A549 (cell line): ENCODE measurements at regions not wholly inside any gene's neighbourhood (a gene's known extent, or its start where the extent isn't known, plus 50 kb on each side); places are given as distances from the start of the nearest gene placed in this dataset.

Source experiments
- ATAC-seq, 2 experiments: fragments of 200-7000 bp in 1 of 2; fragments of >200 bp in 1 of 2; cut with Nextera tagmentation in 1 of 2; cut with Tn5 transposase in 1 of 2; 3 replicates each; pipeline versions ENCODE4 v1.8.0 to v1.9.1; 2018 to 2020; ENCODE audit warnings: mild to moderate bottlenecking in 1 of 2, moderate library complexity in 1 of 2
- CTCF ChIA-PET: fragments of 300-600 bp; sonication (Branson Sonifier 250); formaldehyde crosslinking; extraction: SDS; loops from one replicate; lab custom pipeline; 2021; ENCODE audit warnings: antibody characterized with exemption, inconsistent platforms; lab: Yijun Ruan, JAX
- POLR2A ChIA-PET: fragments of 350-600 bp; formaldehyde crosslinking; extraction: SDS; loops from one replicate; lab custom pipeline; 2021; ENCODE audit warnings: antibody characterized with exemption, inconsistent platforms; lab: Yijun Ruan, JAX
- DNase-seq, 2 experiments: peaks; one replicate each; pipeline versions ENCODE4 v3.0.0 to v3.0.0-alpha.2; 2011 to 2016; ENCODE audit warnings: low read depth in 1 of 2, low spot score in 1 of 2
- FAIRE-seq: peaks from 2 replicates; lab custom pipeline; 2011; peaks lifted over from hg19 to GRCh38; lab: Jason Lieb, UNC
- H3K27ac ChIP-seq, 2 experiments: fragments of >200 bp; sonication (Bioruptor Twin); formaldehyde crosslinking; 3 replicates each; pipeline ENCODE4 v1.5.1; 2016 to 2017
- H3K4me1 ChIP-seq: fragments of >200 bp; sonication (Bioruptor Twin); formaldehyde crosslinking; 3 replicates; pipeline ENCODE4 v1.6.1; 2016
- H3K4me2 ChIP-seq: fragments of >200 bp; sonication (Bioruptor Twin); formaldehyde crosslinking; 3 replicates; pipeline ENCODE4 v1.6.1; 2016
- H3K4me3 ChIP-seq: fragments of >200 bp; sonication (Bioruptor Twin); formaldehyde crosslinking; 3 replicates; pipeline ENCODE4 v1.5.1; 2016
- H3K9me3 ChIP-seq: fragments of >200 bp; sonication (Bioruptor Twin); formaldehyde crosslinking; 3 replicates; pipeline ENCODE4 v1.6.1; 2016
- CEBPB ChIP-seq, 2 experiments: fragments of >200 bp in 1 of 2; sonication (Bioruptor Twin) in 1 of 2; formaldehyde crosslinking in 1 of 2; IDR thresholded peaks; 2 replicates each; pipeline ENCODE4 v1.6.1; 2012 to 2016
- CHD4 ChIP-seq: fragments of 200-600 bp; sonication (generic); IDR thresholded peaks from 2 replicates; pipeline ENCODE4 v1.6.1; 2016; ENCODE audit warnings: antibody characterized with exemption, mild to moderate bottlenecking, borderline replicate concordance
- EHF ChIP-seq: fragments of 250-450 bp; sonication (Bioruptor Pico); IDR thresholded peaks from 2 replicates; pipeline ENCODE4 v1.5.0; 2020; ENCODE audit warnings: mild to moderate bottlenecking
- EHMT2 ChIP-seq: fragments of 200-600 bp; sonication (generic); IDR thresholded peaks from 2 replicates; pipeline ENCODE4 v1.6.1; 2016; ENCODE audit warnings: antibody characterized with exemption, low read depth, mild to moderate bottlenecking, moderate library complexity
- EP300 ChIP-seq, 2 experiments: fragments of >200 bp; sonication (Bioruptor Twin); formaldehyde crosslinking; IDR thresholded peaks; 2 replicates in 1 of 2; 3 replicates in 1 of 2; pipeline ENCODE4 v1.6.1; 2016 to 2017
- FOXS1 ChIP-seq: fragments of 250-450 bp; sonication (Bioruptor Pico); IDR thresholded peaks from 2 replicates; pipeline ENCODE4 v1.5.0; 2020; ENCODE audit warnings: mild to moderate bottlenecking, moderate library complexity
- GATA3 ChIP-seq: IDR thresholded peaks from 2 replicates; pipeline ENCODE4 v1.6.1; 2012; ENCODE audit warnings: borderline replicate concordance
- HOXA7 ChIP-seq: fragments of 250-450 bp; sonication (Bioruptor Pico); IDR thresholded peaks from 2 replicates; pipeline ENCODE4 v1.5.0; 2020; ENCODE audit warnings: mild to moderate bottlenecking, moderate library complexity
- HOXB13 ChIP-seq: fragments of 250-450 bp; sonication (Bioruptor Pico); IDR thresholded peaks from 2 replicates; pipeline ENCODE4 v1.5.0; 2020; ENCODE audit warnings: low read depth, mild to moderate bottlenecking, moderate library complexity
- JUNB ChIP-seq: fragments of >200 bp; sonication (Bioruptor Twin); formaldehyde crosslinking; IDR thresholded peaks from 2 replicates; pipeline ENCODE4 v1.6.1; 2016
- MAFK ChIP-seq: fragments of 450-650 bp; IDR thresholded peaks from 2 replicates; pipeline ENCODE4 v1.6.1; 2014; ENCODE audit not compliant: partially characterized antibody
- NFE2L2 ChIP-seq: fragments of 150-350 bp; conservative IDR thresholded peaks from 2 replicates; pipeline ENCODE4 v1.6.1; 2014; ENCODE audit warnings: low read length
- NR3C1 ChIP-seq: fragments of >200 bp; sonication (Bioruptor Twin); formaldehyde crosslinking; IDR thresholded peaks from 3 replicates; pipeline ENCODE4 v1.6.1; 2017
- POLR2AphosphoS2 ChIP-seq: conservative IDR thresholded peaks from 2 replicates; pipeline ENCODE4 v1.6.1; 2012; ENCODE audit warnings: low read length, improper control_type of control experiment, inconsistent platforms
- RARB ChIP-seq: fragments of 250-450 bp; sonication (Bioruptor Pico); IDR thresholded peaks from 2 replicates; pipeline ENCODE4 v1.8.0; 2021; ENCODE audit warnings: mild to moderate bottlenecking, moderate library complexity
- SMC3 ChIP-seq: fragments of >200 bp; sonication (Bioruptor Twin); formaldehyde crosslinking; IDR thresholded peaks from 3 replicates; pipeline ENCODE4 v1.6.1; 2018; ENCODE audit warnings: inconsistent platforms
- TFCP2L1 ChIP-seq: fragments of 250-450 bp; sonication (Bioruptor Pico); IDR thresholded peaks from 2 replicates; pipeline ENCODE4 v1.5.0; 2021; ENCODE audit warnings: mild to moderate bottlenecking
- TP53 ChIP-seq: fragments of 250-450 bp; sonication (Bioruptor Pico); IDR thresholded peaks from 2 replicates; pipeline ENCODE4 v1.5.0; 2021; ENCODE audit warnings: mild to moderate bottlenecking, moderate library complexity
- ZFP36 ChIP-seq: fragments of 450-650 bp; IDR thresholded peaks from 2 replicates; pipeline ENCODE4 v1.6.1; 2014; ENCODE audit warnings: borderline replicate concordance; ENCODE audit not compliant: partially characterized antibody
- ZNF302 ChIP-seq: fragments of 250-450 bp; sonication (Bioruptor Pico); IDR thresholded peaks from 2 replicates; pipeline ENCODE4 v1.9.0; 2021; ENCODE audit warnings: inconsistent platforms, mild to moderate bottlenecking, moderate library complexity
- ZSCAN20 ChIP-seq: fragments of 250-450 bp; sonication (Bioruptor Pico); IDR thresholded peaks from 2 replicates; pipeline ENCODE4 v1.8.0; 2022; ENCODE audit warnings: mild to moderate bottlenecking, moderate library complexity
- WGBS: methylation state at CpG from one replicate; pipeline ENCODE4 v1.1.6; 2017; ENCODE audit errors: missing lambda C conversion rate; 5-methylcytosine and 5-hydroxymethylcytosine counted together
- TF ChIP-seq, protein P1 (sequence below): fragments of 200-600 bp; sonication (generic); IDR thresholded peaks from 2 replicates; pipeline ENCODE4 v1.6.1; 2016; ENCODE audit warnings: antibody characterized with exemption, mild to moderate bottlenecking, moderate library complexity
- TF ChIP-seq, protein P2 (sequence below): fragments of >200 bp; sonication (Bioruptor Twin); formaldehyde crosslinking; IDR thresholded peaks from 2 replicates; pipeline ENCODE4 v1.6.1; 2016
- TF ChIP-seq, protein P3 (sequence below): fragments of 150-350 bp; IDR thresholded peaks from 2 replicates; pipeline ENCODE4 v1.6.1; 2014; ENCODE audit warnings: low read depth, mild to moderate bottlenecking, low read length
- TF ChIP-seq, protein P4 (sequence below): fragments of 250-450 bp; sonication (Bioruptor Pico); IDR thresholded peaks from 2 replicates; pipeline ENCODE4 v1.5.0; 2021; ENCODE audit warnings: mild to moderate bottlenecking, moderate library complexity, borderline replicate concordance

DNA sequence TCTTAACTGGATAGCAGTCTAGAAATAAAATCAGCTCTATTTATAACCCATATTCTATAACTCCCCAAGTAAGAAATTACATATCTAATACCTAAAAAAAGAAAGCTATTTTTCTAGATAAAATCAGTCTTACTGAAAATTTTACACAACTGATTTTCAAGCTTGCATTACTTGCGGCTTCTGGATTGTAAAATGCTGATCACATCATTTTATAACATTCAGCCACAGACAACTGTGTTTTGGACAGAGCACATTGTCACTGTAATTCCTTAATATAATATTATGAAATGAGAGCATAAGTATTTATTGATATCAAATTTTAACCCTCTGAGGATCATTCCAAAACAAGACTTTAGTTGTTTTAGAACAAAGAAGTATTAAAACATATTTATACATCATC is 78.5 kb upstream of the ARID2 start:
- FAIRE-seq: no peak

DNA sequence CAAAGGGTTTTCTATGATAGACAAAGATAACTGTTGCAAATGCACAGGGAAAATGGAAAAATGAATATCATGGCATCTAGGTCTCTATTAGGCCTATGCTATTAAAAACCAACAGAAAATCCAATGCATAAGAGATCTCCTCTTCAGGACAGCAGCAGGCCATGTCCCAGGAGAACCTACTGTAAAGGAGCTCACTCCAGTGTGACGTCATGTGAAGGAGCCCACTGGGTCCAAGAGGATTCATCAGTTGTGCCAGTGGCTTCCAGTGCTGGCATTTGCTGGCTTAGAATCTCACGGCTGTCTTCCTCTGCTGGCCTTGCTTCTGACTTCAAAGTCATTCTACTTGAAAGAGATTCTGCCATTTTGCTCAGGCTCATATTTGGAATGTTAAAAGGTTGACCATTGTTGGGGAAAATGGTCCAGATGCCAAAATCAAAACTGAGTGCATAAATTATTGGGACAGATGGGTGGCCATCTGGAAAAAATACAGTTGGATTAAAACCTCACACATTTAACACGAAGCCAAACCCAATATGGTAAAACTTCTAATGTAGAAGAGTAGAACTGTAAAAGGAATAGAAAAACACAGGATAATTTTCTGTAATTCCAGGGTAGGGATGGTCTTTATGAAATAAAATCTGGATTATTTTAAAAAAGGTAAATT is 75.4 kb upstream of the ARID2 start:
- ATAC-seq (no peak), DNase-seq (no peak)
- H3K9me3 ChIP-seq: no peaks in the 10 kb centered on the region
- TF ChIP-seq RARB (CRISPR knock-in tag) (no peak), JUNB (no peak), NFE2L2 (no peak), TFCP2L1 (CRISPR knock-in tag) (no peak), EHMT2 (no peak), GATA3 (no peak), EHF (no peak), HOXA7 (CRISPR knock-in tag) (no peak), FOXS1 (no peak), MAFK (no peak), TP53 (CRISPR knock-in tag) (no peak), EP300 (IDR thresholded peaks at IDR 0.05) (no peak), HOXB13 (CRISPR knock-in tag) (no peak), ZFP36 (no peak)
- TF ChIP-seq, protein P1, sequence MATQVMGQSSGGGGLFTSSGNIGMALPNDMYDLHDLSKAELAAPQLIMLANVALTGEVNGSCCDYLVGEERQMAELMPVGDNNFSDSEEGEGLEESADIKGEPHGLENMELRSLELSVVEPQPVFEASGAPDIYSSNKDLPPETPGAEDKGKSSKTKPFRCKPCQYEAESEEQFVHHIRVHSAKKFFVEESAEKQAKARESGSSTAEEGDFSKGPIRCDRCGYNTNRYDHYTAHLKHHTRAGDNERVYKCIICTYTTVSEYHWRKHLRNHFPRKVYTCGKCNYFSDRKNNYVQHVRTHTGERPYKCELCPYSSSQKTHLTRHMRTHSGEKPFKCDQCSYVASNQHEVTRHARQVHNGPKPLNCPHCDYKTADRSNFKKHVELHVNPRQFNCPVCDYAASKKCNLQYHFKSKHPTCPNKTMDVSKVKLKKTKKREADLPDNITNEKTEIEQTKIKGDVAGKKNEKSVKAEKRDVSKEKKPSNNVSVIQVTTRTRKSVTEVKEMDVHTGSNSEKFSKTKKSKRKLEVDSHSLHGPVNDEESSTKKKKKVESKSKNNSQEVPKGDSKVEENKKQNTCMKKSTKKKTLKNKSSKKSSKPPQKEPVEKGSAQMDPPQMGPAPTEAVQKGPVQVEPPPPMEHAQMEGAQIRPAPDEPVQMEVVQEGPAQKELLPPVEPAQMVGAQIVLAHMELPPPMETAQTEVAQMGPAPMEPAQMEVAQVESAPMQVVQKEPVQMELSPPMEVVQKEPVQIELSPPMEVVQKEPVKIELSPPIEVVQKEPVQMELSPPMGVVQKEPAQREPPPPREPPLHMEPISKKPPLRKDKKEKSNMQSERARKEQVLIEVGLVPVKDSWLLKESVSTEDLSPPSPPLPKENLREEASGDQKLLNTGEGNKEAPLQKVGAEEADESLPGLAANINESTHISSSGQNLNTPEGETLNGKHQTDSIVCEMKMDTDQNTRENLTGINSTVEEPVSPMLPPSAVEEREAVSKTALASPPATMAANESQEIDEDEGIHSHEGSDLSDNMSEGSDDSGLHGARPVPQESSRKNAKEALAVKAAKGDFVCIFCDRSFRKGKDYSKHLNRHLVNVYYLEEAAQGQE: no peak
- TF ChIP-seq, protein P2, sequence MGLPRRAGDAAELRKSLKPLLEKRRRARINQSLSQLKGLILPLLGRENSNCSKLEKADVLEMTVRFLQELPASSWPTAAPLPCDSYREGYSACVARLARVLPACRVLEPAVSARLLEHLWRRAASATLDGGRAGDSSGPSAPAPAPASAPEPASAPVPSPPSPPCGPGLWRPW: no peak
- TF ChIP-seq, all 56 proteins: peak for 0
- CTCF ChIA-PET: no interaction called here
- no peak overlapping the region for H3K4me2 ChIP-seq
- POLR2A ChIA-PET: no interaction called here
- WGBS: 55% methylated on average over 3 of the region's 3 CpGs
- H3K4me3 ChIP-seq: no peak overlapping the region
- H3K27ac ChIP-seq: no peak overlapping the region
- FAIRE-seq: no peak
- no peaks in the 10 kb centered on the region for H3K4me1 ChIP-seq

More for the DNA sequence above, 78.5 kb upstream of the ARID2 start:
- DNase-seq (no peak), ATAC-seq (no peak)
- Histone ChIP-seq H3K4me3 (no peak overlapping the region), H3K4me2 (no peak overlapping the region), H3K4me1 (no peaks in the 10 kb centered on the region), H3K27ac (no peak overlapping the region), H3K9me3 (no peaks in the 10 kb centered on the region)
- WGBS: 84% methylated on average over 1 of the region's 1 CpG
- CTCF ChIA-PET: interaction anchor here (1.3 kb wide), 1 partner anchor 36 kb away, joined by 3 read pairs; no protein-coding TSS in a partner anchor
- peak; percentile 80 for TF ChIP-seq MAFK
- TF ChIP-seq, protein P3, sequence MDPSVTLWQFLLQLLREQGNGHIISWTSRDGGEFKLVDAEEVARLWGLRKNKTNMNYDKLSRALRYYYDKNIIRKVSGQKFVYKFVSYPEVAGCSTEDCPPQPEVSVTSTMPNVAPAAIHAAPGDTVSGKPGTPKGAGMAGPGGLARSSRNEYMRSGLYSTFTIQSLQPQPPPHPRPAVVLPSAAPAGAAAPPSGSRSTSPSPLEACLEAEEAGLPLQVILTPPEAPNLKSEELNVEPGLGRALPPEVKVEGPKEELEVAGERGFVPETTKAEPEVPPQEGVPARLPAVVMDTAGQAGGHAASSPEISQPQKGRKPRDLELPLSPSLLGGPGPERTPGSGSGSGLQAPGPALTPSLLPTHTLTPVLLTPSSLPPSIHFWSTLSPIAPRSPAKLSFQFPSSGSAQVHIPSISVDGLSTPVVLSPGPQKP: no peak
- POLR2A ChIA-PET: no interaction called here

DNA sequence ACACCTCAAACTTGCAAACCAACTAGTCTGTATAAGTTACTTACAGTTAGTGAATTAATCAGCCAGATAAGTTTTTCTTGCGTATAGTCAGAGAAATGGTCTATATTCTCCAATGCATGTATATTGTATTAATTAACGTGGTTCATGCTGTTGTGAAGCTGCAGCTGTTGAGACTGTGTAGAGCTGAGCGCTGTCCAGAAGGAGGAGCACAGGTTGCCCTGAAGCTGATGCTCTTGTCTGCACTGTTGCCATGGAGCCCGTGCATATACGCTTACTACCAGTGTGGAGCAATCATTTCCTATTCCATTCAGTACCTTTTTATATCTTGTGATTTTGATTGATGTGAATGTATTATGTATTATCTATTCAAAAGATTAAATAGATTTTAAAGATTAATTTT is 74.3 kb upstream of the ARID2 start:
- ATAC-seq: peak; percentile 85 to 90; a peak in 5 of 6 replicates
- ChIA-PET CTCF (interaction anchor here (0.6 to 1.0 kb wide), 2 partner anchors 71 to 520 kb away, joined by 3 to 4 read pairs; no protein-coding TSS in a partner anchor), POLR2A (no interaction called here)
- no peak overlapping the region for H3K27ac ChIP-seq
- 0 out of 3 replicates have a peak, but pooled peaks cover 1% of the 10 kb centered on the region for H3K4me1 ChIP-seq
- no peak overlapping the region for H3K4me2 ChIP-seq
- DNase-seq: peak in 1 of 2 experiments; percentile 52
- H3K4me3 ChIP-seq: no peak overlapping the region
- FAIRE-seq: no peak
- TF ChIP-seq CHD4 (no peak), ZFP36 (no peak), MAFK (no peak), ZNF302 (CRISPR knock-in tag) (no peak), SMC3 (no peak), GATA3 (no peak), NR3C1 (no peak), ZSCAN20 (CRISPR knock-in tag) (no peak), CEBPB (IDR thresholded peaks at IDR 0.05) (no peak), POLR2AphosphoS2 (no peak)
- TF ChIP-seq, protein P4, sequence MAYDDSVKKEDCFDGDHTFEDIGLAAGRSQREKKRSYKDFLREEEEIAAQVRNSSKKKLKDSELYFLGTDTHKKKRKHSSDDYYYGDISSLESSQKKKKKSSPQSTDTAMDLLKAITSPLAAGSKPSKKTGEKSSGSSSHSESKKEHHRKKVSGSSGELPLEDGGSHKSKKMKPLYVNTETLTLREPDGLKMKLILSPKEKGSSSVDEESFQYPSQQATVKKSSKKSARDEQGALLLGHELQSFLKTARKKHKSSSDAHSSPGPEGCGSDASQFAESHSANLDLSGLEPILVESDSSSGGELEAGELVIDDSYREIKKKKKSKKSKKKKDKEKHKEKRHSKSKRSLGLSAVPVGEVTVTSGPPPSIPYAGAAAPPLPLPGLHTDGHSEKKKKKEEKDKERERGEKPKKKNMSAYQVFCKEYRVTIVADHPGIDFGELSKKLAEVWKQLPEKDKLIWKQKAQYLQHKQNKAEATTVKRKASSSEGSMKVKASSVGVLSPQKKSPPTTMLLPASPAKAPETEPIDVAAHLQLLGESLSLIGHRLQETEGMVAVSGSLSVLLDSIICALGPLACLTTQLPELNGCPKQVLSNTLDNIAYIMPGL: no peak
- no peaks in the 10 kb centered on the region for H3K9me3 ChIP-seq
- WGBS: 45% methylated on average over 5 of the region's 5 CpGs
